ENCODE measurements at regions not wholly inside any gene's neighbourhood (a gene's known extent, or its start where the extent isn't known, plus 50 kb on each side); places are given as distances from the start of the nearest gene placed in this dataset.

DNA sequence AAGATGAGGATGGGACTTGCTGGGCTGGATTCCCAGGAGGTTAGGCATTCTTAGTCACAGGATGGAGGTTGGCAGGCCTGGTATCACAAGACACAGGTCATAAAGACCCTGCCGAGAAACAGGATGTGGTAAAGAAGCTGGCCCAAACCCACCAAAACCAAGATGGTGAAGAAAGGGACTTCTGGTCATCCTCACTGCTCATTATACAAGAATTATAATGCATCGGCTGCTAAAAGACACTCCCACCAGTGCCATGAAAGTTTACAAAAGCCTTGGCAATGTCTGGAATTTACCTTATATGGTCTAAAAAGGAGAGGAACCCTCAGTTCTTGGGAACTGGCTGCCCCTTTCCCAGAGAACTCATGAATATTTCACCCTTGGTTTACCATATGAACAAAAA, 345.5 kb upstream of the POM121L12 start:
- intact Hi-C loops (cut with DNase I; ENCODE audit: low total_unique reads), result no loop called here
- no peak for DNase-seq (ENCODE audit: low spot score in 2 of 2)
- no peak overlapping the region for H3K4me3 ChIP-seq (ENCODE audit: low read depth, poor library complexity, severe bottlenecking)
- 76 to 88% methylated on average over 2 of the region's 2 CpGs for WGBS, 2 donors
- TF ChIP-seq, protein P1, sequence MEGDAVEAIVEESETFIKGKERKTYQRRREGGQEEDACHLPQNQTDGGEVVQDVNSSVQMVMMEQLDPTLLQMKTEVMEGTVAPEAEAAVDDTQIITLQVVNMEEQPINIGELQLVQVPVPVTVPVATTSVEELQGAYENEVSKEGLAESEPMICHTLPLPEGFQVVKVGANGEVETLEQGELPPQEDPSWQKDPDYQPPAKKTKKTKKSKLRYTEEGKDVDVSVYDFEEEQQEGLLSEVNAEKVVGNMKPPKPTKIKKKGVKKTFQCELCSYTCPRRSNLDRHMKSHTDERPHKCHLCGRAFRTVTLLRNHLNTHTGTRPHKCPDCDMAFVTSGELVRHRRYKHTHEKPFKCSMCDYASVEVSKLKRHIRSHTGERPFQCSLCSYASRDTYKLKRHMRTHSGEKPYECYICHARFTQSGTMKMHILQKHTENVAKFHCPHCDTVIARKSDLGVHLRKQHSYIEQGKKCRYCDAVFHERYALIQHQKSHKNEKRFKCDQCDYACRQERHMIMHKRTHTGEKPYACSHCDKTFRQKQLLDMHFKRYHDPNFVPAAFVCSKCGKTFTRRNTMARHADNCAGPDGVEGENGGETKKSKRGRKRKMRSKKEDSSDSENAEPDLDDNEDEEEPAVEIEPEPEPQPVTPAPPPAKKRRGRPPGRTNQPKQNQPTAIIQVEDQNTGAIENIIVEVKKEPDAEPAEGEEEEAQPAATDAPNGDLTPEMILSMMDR (IDR thresholded peaks at IDR 0.05), result no peak
- no peak for TF ChIP-seq POLR2A (IDR thresholded peaks at IDR 0.05)

DNA sequence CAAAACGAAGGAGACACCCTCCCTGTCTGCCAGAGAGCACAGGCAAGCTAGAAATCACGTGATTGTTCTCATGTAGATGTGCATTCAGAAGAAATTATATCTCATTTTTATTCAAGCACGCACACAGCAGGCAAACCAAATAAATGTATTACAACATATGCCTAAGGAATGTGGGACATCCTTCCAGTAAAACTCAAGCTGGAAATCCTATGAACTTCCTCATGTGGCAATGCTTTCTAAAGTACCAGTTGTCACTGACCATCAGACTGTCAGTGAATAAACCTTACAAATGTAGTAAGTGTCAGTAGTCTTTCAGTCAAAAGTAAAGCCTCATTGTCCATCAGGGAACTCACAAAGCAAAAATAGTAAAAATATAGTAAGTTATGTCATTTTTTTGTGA, 350.1 kb upstream of the POM121L12 start:
- intact Hi-C loops (cut with DNase I; ENCODE audit: low total_unique reads), result no loop called here
- no peak for DNase-seq (ENCODE audit: low spot score in 2 of 2)
- TF ChIP-seq, protein P1 (IDR thresholded peaks at IDR 0.05), result no peak
- TF ChIP-seq POLR2A (IDR thresholded peaks at IDR 0.05), result no peak
- 43 to 53% methylated on average over 3 of the region's 3 CpGs for WGBS, 2 donors
- no peak overlapping the region for H3K4me3 ChIP-seq (ENCODE audit: low read depth, poor library complexity, severe bottlenecking)

DNA sequence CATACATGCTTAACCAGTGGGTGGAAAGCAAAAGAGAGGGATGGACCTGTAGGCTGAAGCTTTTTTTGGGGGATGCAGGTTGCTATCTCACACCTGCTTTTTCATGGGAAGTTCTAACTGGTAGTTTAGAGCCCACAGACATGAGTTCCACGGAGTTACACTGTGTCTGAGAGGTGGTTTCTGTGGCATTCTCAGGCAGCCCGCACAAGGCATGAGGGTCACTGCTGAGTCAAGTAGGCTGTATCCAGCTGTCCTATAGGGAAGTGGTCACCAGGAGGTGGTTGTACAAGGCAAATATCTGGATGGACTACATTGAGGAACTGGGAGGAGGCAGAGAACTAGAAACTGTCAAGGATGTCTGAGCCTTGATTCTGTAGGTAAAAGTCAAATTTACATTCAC, 351.0 kb upstream of the POM121L12 start:
- no peak for DNase-seq (ENCODE audit: low spot score in 2 of 2)
- intact Hi-C loops (cut with DNase I; ENCODE audit: low total_unique reads), result no loop called here
- no peak overlapping the region for H3K4me3 ChIP-seq (ENCODE audit: low read depth, poor library complexity, severe bottlenecking)
- TF ChIP-seq POLR2A (IDR thresholded peaks at IDR 0.05), result no peak
- TF ChIP-seq, protein P1 (IDR thresholded peaks at IDR 0.05), result no peak
- 79 to 81% methylated on average over 2 of the region's 2 CpGs for WGBS, 2 donors

DNA sequence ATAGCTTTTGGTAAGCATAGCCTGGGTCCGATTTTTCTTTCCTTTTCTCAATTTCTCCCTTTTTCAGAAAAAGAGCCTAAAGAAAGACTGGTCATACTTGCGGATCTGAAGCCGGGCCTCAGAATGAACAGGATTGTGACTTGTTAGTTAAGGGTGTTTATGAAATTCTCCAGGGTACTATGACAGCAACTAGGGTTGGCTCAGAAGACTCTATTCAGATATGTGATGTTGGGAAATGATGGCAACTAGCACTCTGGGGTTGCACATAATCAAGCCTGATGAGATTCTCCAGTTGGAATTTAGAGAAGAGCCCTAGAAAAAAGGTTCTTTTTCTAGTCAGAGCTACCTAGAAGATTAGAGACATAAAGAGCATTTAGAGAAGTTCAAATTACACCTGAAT, 352.4 kb upstream of the POM121L12 start:
- intact Hi-C loops (cut with DNase I; ENCODE audit: low total_unique reads), result no loop called here

DNA sequence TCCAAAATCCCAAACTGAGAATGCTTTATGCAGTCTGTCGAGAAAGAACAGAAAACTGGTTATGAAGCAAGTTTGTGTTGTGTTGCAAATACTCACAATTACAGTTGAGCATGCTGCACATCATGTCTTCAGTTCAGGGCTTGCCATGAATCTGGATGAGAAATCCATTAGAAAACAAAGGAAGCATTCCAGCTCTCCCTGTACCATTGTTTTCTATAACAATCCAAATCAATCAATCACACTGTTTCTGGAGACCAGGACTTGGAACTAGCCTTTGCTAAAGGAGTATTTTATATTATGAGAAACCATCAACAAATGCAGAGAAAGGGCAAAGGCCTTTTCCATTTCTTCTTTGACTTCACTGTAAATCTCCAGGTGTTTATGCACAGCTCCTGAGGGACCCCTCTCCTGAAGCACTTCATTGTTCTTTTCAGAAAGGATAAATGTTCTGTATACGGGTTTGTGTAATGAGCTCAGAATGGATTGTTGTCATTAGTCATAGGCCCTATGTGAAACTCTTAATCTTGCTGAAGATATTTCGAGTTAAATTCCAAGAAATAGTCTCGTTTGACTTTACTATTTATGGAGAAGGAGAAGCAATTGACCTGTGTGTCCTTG, 364.7 kb upstream of the POM121L12 start:
- TF ChIP-seq, protein P1 (IDR thresholded peaks at IDR 0.05), result no peak
- no peak for TF ChIP-seq POLR2A (IDR thresholded peaks at IDR 0.05)
- 52 to 61% methylated on average over 4 of the region's 4 CpGs for WGBS, 2 donors
- intact Hi-C loops (cut with DNase I; ENCODE audit: low total_unique reads), result no loop called here
- no peak overlapping the region for H3K4me3 ChIP-seq (ENCODE audit: low read depth, poor library complexity, severe bottlenecking)
- no peak for DNase-seq (ENCODE audit: low spot score in 2 of 2)

More for the DNA sequence above, 352.4 kb upstream of the POM121L12 start:
- no peak overlapping the region for H3K4me3 ChIP-seq (ENCODE audit: low read depth, poor library complexity, severe bottlenecking)
- WGBS, 2 donors, result 64 to 85% methylated on average over 3 of the region's 3 CpGs
- TF ChIP-seq, protein P1 (IDR thresholded peaks at IDR 0.05), result no peak
- TF ChIP-seq POLR2A (IDR thresholded peaks at IDR 0.05), result no peak
- no peak for DNase-seq (ENCODE audit: low spot score in 2 of 2)

DNA sequence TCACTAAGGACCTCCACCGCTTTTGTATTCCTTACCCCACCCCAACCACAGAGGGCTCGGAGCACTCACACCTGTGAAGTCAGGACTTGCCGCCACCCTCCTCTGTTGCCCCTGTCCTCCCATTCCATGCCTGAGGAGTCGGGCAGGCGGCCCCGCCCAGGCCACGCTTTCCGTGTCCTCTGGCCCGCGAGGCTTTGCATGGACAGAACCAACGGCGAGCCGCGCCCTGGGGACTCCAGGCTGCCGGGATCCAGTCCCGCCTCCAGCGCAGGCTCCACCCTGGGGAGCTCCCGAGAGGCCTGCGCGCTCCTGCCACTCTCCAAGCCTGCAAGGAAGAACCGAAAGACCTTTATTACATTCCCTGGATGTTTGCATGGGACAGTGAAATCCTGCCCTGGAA, 366.4 kb upstream of the POM121L12 start:
- no peak for DNase-seq (ENCODE audit: low spot score in 2 of 2)
- intact Hi-C loops (cut with DNase I; ENCODE audit: low total_unique reads), result no loop called here
- 92 to 96% methylated on average over 21 of the region's 21 CpGs for WGBS, 2 donors
- TF ChIP-seq POLR2A (IDR thresholded peaks at IDR 0.05), result no peak
- TF ChIP-seq, protein P1 (IDR thresholded peaks at IDR 0.05), result no peak
- no peak overlapping the region for H3K4me3 ChIP-seq (ENCODE audit: low read depth, poor library complexity, severe bottlenecking)

Data from lower leg skin (tissue), 4 donors.